ENCODE measurements at regions not wholly inside any gene's neighbourhood (a gene's known extent, or its start where the extent isn't known, plus 50 kb on each side); places are given as distances from the start of the nearest gene placed in this dataset.

DNA sequence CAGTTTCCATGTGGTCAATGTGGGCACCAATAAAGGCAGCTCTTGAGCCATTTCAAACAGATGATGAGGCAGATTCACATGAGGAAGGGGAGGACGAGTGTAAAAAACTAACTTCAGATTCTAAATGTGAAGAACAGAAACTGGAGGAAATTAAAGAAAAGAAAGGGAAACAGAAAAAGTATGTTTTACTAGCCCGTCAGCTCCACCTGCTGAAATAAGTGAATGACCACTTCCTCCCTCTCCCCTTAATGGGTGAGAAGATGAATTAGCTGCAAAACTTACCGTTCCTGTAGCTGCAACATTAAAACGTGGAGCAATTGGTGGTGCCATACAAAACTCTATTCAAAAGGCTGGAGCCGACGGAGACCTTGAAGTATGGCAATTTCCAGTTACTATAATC lies 203.5 kb downstream of the UXS1 start:
- TF ChIP-seq, protein P1, sequence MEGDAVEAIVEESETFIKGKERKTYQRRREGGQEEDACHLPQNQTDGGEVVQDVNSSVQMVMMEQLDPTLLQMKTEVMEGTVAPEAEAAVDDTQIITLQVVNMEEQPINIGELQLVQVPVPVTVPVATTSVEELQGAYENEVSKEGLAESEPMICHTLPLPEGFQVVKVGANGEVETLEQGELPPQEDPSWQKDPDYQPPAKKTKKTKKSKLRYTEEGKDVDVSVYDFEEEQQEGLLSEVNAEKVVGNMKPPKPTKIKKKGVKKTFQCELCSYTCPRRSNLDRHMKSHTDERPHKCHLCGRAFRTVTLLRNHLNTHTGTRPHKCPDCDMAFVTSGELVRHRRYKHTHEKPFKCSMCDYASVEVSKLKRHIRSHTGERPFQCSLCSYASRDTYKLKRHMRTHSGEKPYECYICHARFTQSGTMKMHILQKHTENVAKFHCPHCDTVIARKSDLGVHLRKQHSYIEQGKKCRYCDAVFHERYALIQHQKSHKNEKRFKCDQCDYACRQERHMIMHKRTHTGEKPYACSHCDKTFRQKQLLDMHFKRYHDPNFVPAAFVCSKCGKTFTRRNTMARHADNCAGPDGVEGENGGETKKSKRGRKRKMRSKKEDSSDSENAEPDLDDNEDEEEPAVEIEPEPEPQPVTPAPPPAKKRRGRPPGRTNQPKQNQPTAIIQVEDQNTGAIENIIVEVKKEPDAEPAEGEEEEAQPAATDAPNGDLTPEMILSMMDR (IDR thresholded peaks at IDR 0.05; ENCODE audit: poor library complexity, severe bottlenecking): no peak
- TF ChIP-seq POLR2AphosphoS5 (IDR thresholded peaks at IDR 0.05): no peak
- no peak for TF ChIP-seq RAD21 (conservative IDR thresholded peaks at IDR 0.05)
- TF ChIP-seq TAF1 (IDR thresholded peaks at IDR 0.05; ENCODE audit: low read depth): no peak
- TF ChIP-seq, protein P2, sequence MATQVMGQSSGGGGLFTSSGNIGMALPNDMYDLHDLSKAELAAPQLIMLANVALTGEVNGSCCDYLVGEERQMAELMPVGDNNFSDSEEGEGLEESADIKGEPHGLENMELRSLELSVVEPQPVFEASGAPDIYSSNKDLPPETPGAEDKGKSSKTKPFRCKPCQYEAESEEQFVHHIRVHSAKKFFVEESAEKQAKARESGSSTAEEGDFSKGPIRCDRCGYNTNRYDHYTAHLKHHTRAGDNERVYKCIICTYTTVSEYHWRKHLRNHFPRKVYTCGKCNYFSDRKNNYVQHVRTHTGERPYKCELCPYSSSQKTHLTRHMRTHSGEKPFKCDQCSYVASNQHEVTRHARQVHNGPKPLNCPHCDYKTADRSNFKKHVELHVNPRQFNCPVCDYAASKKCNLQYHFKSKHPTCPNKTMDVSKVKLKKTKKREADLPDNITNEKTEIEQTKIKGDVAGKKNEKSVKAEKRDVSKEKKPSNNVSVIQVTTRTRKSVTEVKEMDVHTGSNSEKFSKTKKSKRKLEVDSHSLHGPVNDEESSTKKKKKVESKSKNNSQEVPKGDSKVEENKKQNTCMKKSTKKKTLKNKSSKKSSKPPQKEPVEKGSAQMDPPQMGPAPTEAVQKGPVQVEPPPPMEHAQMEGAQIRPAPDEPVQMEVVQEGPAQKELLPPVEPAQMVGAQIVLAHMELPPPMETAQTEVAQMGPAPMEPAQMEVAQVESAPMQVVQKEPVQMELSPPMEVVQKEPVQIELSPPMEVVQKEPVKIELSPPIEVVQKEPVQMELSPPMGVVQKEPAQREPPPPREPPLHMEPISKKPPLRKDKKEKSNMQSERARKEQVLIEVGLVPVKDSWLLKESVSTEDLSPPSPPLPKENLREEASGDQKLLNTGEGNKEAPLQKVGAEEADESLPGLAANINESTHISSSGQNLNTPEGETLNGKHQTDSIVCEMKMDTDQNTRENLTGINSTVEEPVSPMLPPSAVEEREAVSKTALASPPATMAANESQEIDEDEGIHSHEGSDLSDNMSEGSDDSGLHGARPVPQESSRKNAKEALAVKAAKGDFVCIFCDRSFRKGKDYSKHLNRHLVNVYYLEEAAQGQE (IDR thresholded peaks at IDR 0.05; ENCODE audit: borderline replicate concordance): no peak
- TF ChIP-seq EZH2 (IDR thresholded peaks at IDR 0.05; ENCODE audit: borderline replicate concordance, insufficient read depth, low read length, poor library complexity, severe bottlenecking): no peak
- no peak for TF ChIP-seq MXI1 (conservative IDR thresholded peaks at IDR 0.05; ENCODE audit: poor library complexity, severe bottlenecking)
- no peak for TF ChIP-seq EP300 (conservative IDR thresholded peaks at IDR 0.05; ENCODE audit: poor library complexity, severe bottlenecking)

Measured in neural cell (in vitro differentiated cells).